Ascending aorta (tissue), 2 donors: ENCODE measurements at regions not wholly inside any gene's neighbourhood (a gene's known extent, or its start where the extent isn't known, plus 50 kb on each side); places are given as distances from the start of the nearest gene placed in this dataset.
"Not testable (repeated sequence)": the region's sequence is repeated elsewhere in the genome, so short reads cannot be mapped to it uniquely, and the experiment has no call there.

ENCODE experiments used
- DNase-seq, 2 donors: peaks; one replicate each; pipeline ENCODE4 v3.0.0-alpha.2; 2019; ENCODE audit warnings: low spot score in 2 of 2
- H3K27ac ChIP-seq, 2 donors: fragments of 200-600 bp; sonication (generic); one replicate each; pipeline ENCODE4 v1.5.1; 2016 to 2017; ENCODE audit warnings: mild to moderate bottlenecking in 1 of 2
- H3K27me3 ChIP-seq: fragments of 200-600 bp; sonication (generic); one replicate; pipeline ENCODE4 v1.5.1; 2017
- H3K36me3 ChIP-seq, 2 donors: fragments of 200-600 bp; sonication (generic); one replicate each; pipeline ENCODE4 v1.5.1; 2016
- H3K4me1 ChIP-seq, 2 donors: fragments of 200-600 bp; sonication (generic); one replicate each; pipeline ENCODE4 v1.5.1; 2016 to 2017; ENCODE audit warnings: mild to moderate bottlenecking in 1 of 2
- H3K4me3 ChIP-seq, 2 donors: fragments of 200-600 bp; sonication (generic); one replicate each; pipeline ENCODE4 v1.5.1; 2016 to 2017; ENCODE audit warnings: mild to moderate bottlenecking in 1 of 2
- H3K9me3 ChIP-seq, 2 donors: fragments of 200-600 bp; sonication (generic); one replicate each; pipeline ENCODE4 v1.5.1; 2016
- CTCF ChIP-seq, 3 experiments: fragments of 200-600 bp in 2 of 3; fragments of 450-650 bp in 1 of 3; sonication (generic) in 2 of 3; IDR thresholded peaks; one replicate each; pipeline ENCODE4 v1.5.1; 2016 to 2019; ENCODE audit warnings: antibody characterized with exemption in 3 of 3, mild to moderate bottlenecking in 1 of 3, moderate library complexity in 1 of 3
- intact Hi-C: fragments of 100-400 bp; cut with DNase I; formaldehyde crosslinking; loops from one replicate; pipeline ENCODE4 v1.15.1; 2023

- TF ChIP-seq CTCF (IDR thresholded peaks at IDR 0.05): no peak
- Histone ChIP-seq H3K9me3 (no peaks in the 10 kb centered on the region), H3K27ac (no peak overlapping the region), H3K36me3 (no peaks in the 10 kb centered on the region), H3K4me3 (no peak overlapping the region), H3K27me3 (no peaks in the 10 kb centered on the region), H3K4me1 (no peaks in the 10 kb centered on the region)
- intact Hi-C loops: no loop called here
- DNase-seq: no peak
These were observed 67.0 kb upstream of the SOD1 start for GRCh38 chr21:31592516-31592915.

DNA sequence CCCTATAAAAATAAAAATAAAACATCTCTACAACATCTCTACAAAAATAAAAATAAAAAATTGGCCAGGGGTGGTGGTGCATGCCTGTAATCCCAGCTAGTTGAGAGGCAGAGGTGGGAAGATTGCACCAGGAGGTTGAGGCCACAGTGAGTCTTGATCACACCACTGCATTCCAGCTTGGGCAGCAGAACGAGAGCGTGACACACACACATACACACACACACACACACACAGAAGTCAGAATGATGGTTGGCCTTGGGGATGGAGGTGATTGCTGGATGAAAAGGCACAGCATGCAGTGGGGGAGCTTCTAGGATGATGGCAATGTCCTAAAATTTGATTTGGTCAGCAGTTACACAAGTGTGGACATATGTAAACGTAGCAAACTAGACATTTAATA lies 69.7 kb upstream of the SOD1 start:
- Histone ChIP-seq H3K9me3 (no peaks in the 10 kb centered on the region), H3K27ac (no peak overlapping the region), H3K36me3 (no peaks in the 10 kb centered on the region), H3K4me3 (no peak overlapping the region), H3K4me1 (no peaks in the 10 kb centered on the region), H3K27me3 (no peaks in the 10 kb centered on the region)
- intact Hi-C loops: no loop called here
- DNase-seq: no peak
- TF ChIP-seq CTCF (IDR thresholded peaks at IDR 0.05): no peak

DNA sequence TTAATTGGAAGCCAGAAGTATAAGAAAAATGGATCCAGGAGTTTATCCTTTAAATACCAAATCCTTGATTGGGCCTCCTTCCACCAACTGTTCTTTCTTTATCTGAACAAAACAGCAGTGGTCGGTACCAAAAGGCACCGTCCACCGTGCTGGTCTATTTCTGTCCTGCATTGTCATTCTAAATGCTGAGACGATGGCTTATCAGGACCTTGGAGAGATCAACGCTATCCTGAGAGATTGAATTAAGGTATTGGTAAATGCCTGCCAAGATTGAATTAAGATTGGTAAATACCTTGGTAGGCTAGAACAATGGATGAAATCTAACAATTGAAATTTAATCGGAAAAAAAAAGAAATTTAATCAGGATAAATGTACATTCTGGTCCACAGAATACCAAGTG lies 73.4 kb upstream of the SOD1 start:
- no peak overlapping the region for H3K4me3 ChIP-seq
- H3K27me3 ChIP-seq: no peaks in the 10 kb centered on the region
- TF ChIP-seq CTCF (IDR thresholded peaks at IDR 0.05): no peak
- DNase-seq: no peak
- no peaks in the 10 kb centered on the region for H3K4me1 ChIP-seq
- H3K36me3 ChIP-seq: no peaks in the 10 kb centered on the region
- intact Hi-C loops: no loop called here
- no peaks in the 10 kb centered on the region for H3K9me3 ChIP-seq
- H3K27ac ChIP-seq: no peak overlapping the region

GRCh38 chr21:31583937-31584336 lies 75.6 kb upstream of the SOD1 start:
- H3K27me3 ChIP-seq, H3K4me1 ChIP-seq, DNase-seq, H3K4me3 ChIP-seq, H3K36me3 ChIP-seq, H3K27ac ChIP-seq, intact Hi-C loops, H3K9me3 ChIP-seq: not testable (repeated sequence)

GRCh38 chr21:31583498-31583897 lies 76.0 kb upstream of the SOD1 start:
- H3K27ac ChIP-seq: no peak overlapping the region
- no peak for DNase-seq
- H3K4me1 ChIP-seq: no peaks in the 10 kb centered on the region
- no peak for TF ChIP-seq CTCF (IDR thresholded peaks at IDR 0.05)
- no peaks in the 10 kb centered on the region for H3K27me3 ChIP-seq
- intact Hi-C loops: no loop called here
- no peak overlapping the region for H3K4me3 ChIP-seq
- H3K36me3 ChIP-seq: no peaks in the 10 kb centered on the region
- no peaks in the 10 kb centered on the region for H3K9me3 ChIP-seq

DNA sequence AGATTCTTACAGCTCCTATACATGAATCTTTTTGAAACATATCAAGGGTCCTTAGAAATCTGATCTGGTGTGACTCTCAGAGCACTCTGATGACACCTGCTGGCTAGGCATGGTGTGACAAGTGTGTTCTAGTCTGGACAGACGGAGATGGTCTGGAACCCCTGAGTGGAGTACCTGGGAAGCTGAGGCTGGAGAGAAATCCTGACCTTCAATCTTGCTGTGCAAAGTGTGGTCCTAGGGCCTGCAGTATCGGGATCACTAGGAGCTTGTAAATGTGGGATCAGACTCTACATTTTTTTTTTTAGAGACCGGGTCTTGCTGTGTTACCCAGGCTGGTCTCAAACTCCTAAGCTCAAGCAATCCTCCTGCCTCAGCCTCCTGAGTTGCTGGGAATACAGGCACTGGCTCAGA lies 78.6 kb upstream of the SOD1 start:
- Histone ChIP-seq H3K27ac (no peak overlapping the region), H3K9me3 (no peaks in the 10 kb centered on the region), H3K4me1 (no peaks in the 10 kb centered on the region), H3K4me3 (no peak overlapping the region), H3K27me3 (no peaks in the 10 kb centered on the region), H3K36me3 (no peaks in the 10 kb centered on the region)
- intact Hi-C loops: loop anchor here (2.0 kb wide), 1 partner anchor 382 kb away; no protein-coding TSS in a partner anchor
- peak; percentile 40 to 65 (median 59) for TF ChIP-seq CTCF (IDR thresholded peaks at IDR 0.05)
- peak in 1 of 2 donors; percentile 75 for DNase-seq
